OCI-LY7 (cell line): ENCODE measurements at regions not wholly inside any gene's neighbourhood (a gene's known extent, or its start where the extent isn't known, plus 50 kb on each side); places are given as distances from the start of the nearest gene placed in this dataset.

Source experiments
- BruUV-seq: library from RNA; stranded (reverse); fragments of 400-500 nt; replicated peaks from 2 replicates; lab custom pipeline; 2021; lab: Mats Ljungman, UMichigan
- CTCF ChIA-PET: fragments of 300-600 bp; sonication (Branson Sonifier 250); formaldehyde crosslinking; loops from one replicate; lab custom pipeline; 2022; ENCODE audit warnings: antibody characterized with exemption; ENCODE audit not compliant: unreplicated experiment; lab: Charles Lee
- POLR2A ChIA-PET: fragments of 300-600 bp; sonication (Branson Sonifier 250); formaldehyde crosslinking; loops from one replicate; lab custom pipeline; 2022; ENCODE audit warnings: antibody characterized with exemption; lab: Charles Lee
- DNase-seq: peaks from one replicate; pipeline ENCODE4 v3.0.0-alpha.2; 2015; ENCODE audit warnings: low spot score
- H2AFZ ChIP-seq: fragments of 200-600 bp; sonication (generic), shearing (Covaris generic); 2 replicates; pipeline ENCODE4 v1.6.1; 2014; ENCODE audit warnings: mild to moderate bottlenecking, antibody characterized with exemption, low read length, moderate library complexity
- H3K27ac ChIP-seq: fragments of 200-600 bp; sonication (generic); 2 replicates; pipeline ENCODE4 v1.5.1; 2014; ENCODE audit warnings: mixed run types, low read depth, mild to moderate bottlenecking, moderate library complexity, low read length, inconsistent platforms; ENCODE audit not compliant: poor library complexity, severe bottlenecking
- H3K36me3 ChIP-seq: fragments of 200-600 bp; sonication (generic); 2 replicates; pipeline ENCODE4 v1.6.1; 2014; ENCODE audit warnings: mild to moderate bottlenecking, antibody characterized with exemption, low read length, moderate library complexity, mixed read lengths; ENCODE audit not compliant: insufficient read depth
- H3K4me1 ChIP-seq: fragments of 200-600 bp; sonication (generic); 2 replicates; pipeline ENCODE4 v1.5.1; 2014; ENCODE audit warnings: mild to moderate bottlenecking, low read length; ENCODE audit not compliant: insufficient read depth, poor library complexity, severe bottlenecking
- H3K4me2 ChIP-seq: fragments of 200-600 bp; sonication (generic); 2 replicates; pipeline ENCODE4 v1.6.1; 2014; ENCODE audit warnings: mild to moderate bottlenecking, low read length
- H3K4me3 ChIP-seq: fragments of 200-600 bp; sonication (generic); 2 replicates; pipeline ENCODE4 v1.5.1; 2014; ENCODE audit warnings: mild to moderate bottlenecking, low read depth, low read length; ENCODE audit not compliant: poor library complexity, severe bottlenecking
- H3K79me2 ChIP-seq: fragments of 200-600 bp; sonication (generic); 2 replicates; pipeline ENCODE4 v1.6.1; 2016; ENCODE audit warnings: low read depth, mild to moderate bottlenecking, low read length, moderate library complexity, mixed read lengths; ENCODE audit not compliant: insufficient read depth
- H3K9me2 ChIP-seq: fragments of 200-600 bp; sonication (generic); 2 replicates; pipeline ENCODE4 v1.6.1; 2016; ENCODE audit warnings: mild to moderate bottlenecking, low read length, mixed read lengths; ENCODE audit not compliant: insufficient read depth
- H3K9me3 ChIP-seq: fragments of 200-600 bp; sonication (generic); 2 replicates; pipeline ENCODE4 v1.6.1; 2014; ENCODE audit warnings: mild to moderate bottlenecking, mixed run types, low read length, mixed read lengths
- H4K20me1 ChIP-seq: fragments of 200-600 bp; sonication (generic); 2 replicates; pipeline ENCODE4 v1.6.1; 2014; ENCODE audit warnings: mild to moderate bottlenecking, antibody characterized with exemption, low read length, moderate library complexity, mixed read lengths; ENCODE audit not compliant: insufficient read depth
- EZH2phosphoT487 ChIP-seq: fragments of 200-600 bp; sonication (generic); IDR thresholded peaks from 2 replicates; pipeline ENCODE4 v1.6.1; 2018; ENCODE audit warnings: low read depth, borderline replicate concordance, mild to moderate bottlenecking, mixed run types, antibody characterized with exemption, low read length, moderate library complexity, mixed read lengths
- intact Hi-C: fragments of 100-400 bp; cut with micrococcal nuclease; formaldehyde crosslinking; loops from one replicate; pipeline ENCODE4 v1.10.0; 2022; ENCODE audit not compliant: unreplicated experiment
- TF ChIP-seq, protein P1 (sequence below): fragments of 200-600 bp; sonication (generic); conservative IDR thresholded peaks from 2 replicates; pipeline ENCODE4 v1.5.1; 2014; ENCODE audit warnings: mild to moderate bottlenecking, antibody characterized with exemption, low read length, moderate library complexity, mixed read lengths

DNA sequence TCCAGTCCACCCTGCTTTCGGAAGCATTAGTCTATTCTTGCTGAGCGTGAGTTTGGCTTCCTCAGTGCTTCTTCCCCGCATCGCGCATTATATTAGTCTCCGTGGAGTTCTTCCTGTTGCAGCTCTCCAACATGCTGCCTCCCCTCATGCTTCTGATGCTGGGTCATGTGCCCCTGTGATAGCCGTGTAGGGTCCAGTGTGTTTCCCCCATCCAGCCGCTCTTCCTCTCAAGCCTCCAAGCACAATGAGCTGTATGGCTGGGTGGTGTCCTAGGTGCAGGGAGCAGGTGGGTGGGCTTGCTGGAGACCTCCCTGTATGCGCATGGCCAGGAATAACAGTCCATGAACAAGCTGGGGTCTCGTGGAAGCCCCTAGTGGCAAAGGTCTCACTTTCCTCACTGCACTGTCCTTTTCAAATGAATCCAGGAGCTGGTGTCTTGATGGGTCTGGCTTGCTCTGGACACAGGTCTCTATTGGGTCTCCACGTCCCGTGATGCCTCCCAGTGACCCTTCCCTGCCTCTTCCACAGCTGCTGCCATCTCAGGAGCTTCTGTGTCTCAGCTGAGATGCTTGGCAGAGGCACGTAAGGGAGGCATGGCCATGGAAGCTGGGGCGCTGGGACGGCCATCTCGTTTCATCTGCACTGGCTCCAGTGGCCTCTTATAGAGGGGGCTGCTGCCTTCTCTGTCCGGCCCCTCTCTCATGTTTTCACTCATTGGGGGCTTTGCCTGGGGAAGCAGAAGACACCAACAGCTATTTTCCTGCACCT lies 54.8 kb upstream of the HDAC4 start:
- no peak overlapping the region for H2AFZ ChIP-seq
- CTCF ChIA-PET = no interaction called here
- intact Hi-C loops = no loop called here
- H3K36me3 ChIP-seq = no peaks in the 10 kb centered on the region
- H3K4me3 ChIP-seq = no peak overlapping the region
- no peak for DNase-seq
- no peaks in the 10 kb centered on the region for H3K79me2 ChIP-seq
- no peak for TF ChIP-seq EZH2phosphoT487
- TF ChIP-seq, protein P1, sequence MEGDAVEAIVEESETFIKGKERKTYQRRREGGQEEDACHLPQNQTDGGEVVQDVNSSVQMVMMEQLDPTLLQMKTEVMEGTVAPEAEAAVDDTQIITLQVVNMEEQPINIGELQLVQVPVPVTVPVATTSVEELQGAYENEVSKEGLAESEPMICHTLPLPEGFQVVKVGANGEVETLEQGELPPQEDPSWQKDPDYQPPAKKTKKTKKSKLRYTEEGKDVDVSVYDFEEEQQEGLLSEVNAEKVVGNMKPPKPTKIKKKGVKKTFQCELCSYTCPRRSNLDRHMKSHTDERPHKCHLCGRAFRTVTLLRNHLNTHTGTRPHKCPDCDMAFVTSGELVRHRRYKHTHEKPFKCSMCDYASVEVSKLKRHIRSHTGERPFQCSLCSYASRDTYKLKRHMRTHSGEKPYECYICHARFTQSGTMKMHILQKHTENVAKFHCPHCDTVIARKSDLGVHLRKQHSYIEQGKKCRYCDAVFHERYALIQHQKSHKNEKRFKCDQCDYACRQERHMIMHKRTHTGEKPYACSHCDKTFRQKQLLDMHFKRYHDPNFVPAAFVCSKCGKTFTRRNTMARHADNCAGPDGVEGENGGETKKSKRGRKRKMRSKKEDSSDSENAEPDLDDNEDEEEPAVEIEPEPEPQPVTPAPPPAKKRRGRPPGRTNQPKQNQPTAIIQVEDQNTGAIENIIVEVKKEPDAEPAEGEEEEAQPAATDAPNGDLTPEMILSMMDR = no peak
- H4K20me1 ChIP-seq = no peaks in the 10 kb centered on the region
- no peaks in the 10 kb centered on the region for H3K9me2 ChIP-seq
- POLR2A ChIA-PET = interaction anchor here (0.9 kb wide), 1 partner anchor 41 kb away, joined by 4 read pairs; no protein-coding TSS in a partner anchor
- H3K4me2 ChIP-seq = no peak overlapping the region
- no TSS peak for BruUV-seq
- H3K4me1 ChIP-seq = no peaks in the 10 kb centered on the region
- no peak overlapping the region for H3K27ac ChIP-seq
- peaks cover 11% of the 10 kb centered on the region; the same call in 1 of the 2 replicates for H3K9me3 ChIP-seq

DNA sequence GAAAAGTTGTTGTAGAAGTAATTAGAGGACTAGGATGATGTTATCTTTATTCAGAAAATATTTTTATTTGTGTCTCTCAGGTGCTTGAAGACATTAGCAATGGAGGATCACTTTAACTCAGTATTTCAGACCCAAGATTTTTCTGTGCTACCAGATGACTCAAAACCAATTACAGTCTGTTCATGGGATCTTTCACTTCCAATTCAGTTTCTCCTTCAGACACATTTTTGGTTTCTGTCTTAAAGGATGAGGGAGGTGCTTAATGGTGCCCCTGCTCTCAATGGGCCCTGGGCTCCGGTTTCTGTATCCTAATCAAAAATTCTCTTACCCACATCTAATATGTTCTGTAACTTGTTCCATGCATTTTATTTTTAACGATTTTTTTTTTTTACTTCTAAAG lies 53.7 kb upstream of the HDAC4 start:
- BruUV-seq = no TSS peak
- CTCF ChIA-PET = no interaction called here
- no peak for TF ChIP-seq EZH2phosphoT487
- TF ChIP-seq, protein P1 = no peak

More for the DNA sequence above, 53.7 kb upstream of the HDAC4 start:
- H3K4me1 ChIP-seq = no peaks in the 10 kb centered on the region
- intact Hi-C loops = no loop called here
- no peaks in the 10 kb centered on the region for H3K36me3 ChIP-seq
- no peak for DNase-seq
- no peaks in the 10 kb centered on the region for H3K9me2 ChIP-seq
- POLR2A ChIA-PET = no interaction called here
- no peak overlapping the region for H3K4me2 ChIP-seq
- H3K27ac ChIP-seq = no peak overlapping the region
- H4K20me1 ChIP-seq = no peaks in the 10 kb centered on the region
- H3K9me3 ChIP-seq = peaks cover 11% of the 10 kb centered on the region; the same call in 1 of the 2 replicates
- no peak overlapping the region for H3K4me3 ChIP-seq
- H3K79me2 ChIP-seq = no peaks in the 10 kb centered on the region
- no peak overlapping the region for H2AFZ ChIP-seq
